ENCODE measurements at regions not wholly inside any gene's neighbourhood (a gene's known extent, or its start where the extent isn't known, plus 50 kb on each side); places are given as distances from the start of the nearest gene placed in this dataset.

- no peak for DNase-seq
Observed at GRCh38 chr7:155138204-155138603, 68.1 kb downstream of the HTR5A start.

GRCh38 chr7:155141562-155141961 lies 71.4 kb downstream of the HTR5A start:
- DNase-seq: no peak

GRCh38 chr7:155143381-155143780 lies 73.3 kb downstream of the HTR5A start:
- no peak for DNase-seq

- no peak for DNase-seq
Observed at GRCh38 chr7:155144371-155144770, 74.2 kb downstream of the HTR5A start.

- DNase-seq: no peak
Observed at GRCh38 chr7:155145477-155146255, 75.5 kb downstream of the HTR5A start.

GRCh38 chr7:155147172-155147571 lies 77.0 kb downstream of the HTR5A start:
- DNase-seq: no peak

GRCh38 chr7:155147624-155148023 lies 77.5 kb downstream of the HTR5A start:
- no peak for DNase-seq

- DNase-seq: no peak
Observed at GRCh38 chr7:155153676-155154075, 83.6 kb downstream of the HTR5A start.

GRCh38 chr7:155154586-155154985 lies 84.5 kb downstream of the HTR5A start:
- no peak for DNase-seq

- no peak for DNase-seq
Observed at GRCh38 chr7:155161690-155162089, 91.6 kb downstream of the HTR5A start.

GRCh38 chr7:155162422-155162821 lies 92.3 kb downstream of the HTR5A start:
- DNase-seq: no peak

- no peak for DNase-seq
Observed at GRCh38 chr7:155163696-155164095, 93.6 kb downstream of the HTR5A start.

- DNase-seq: no peak
Observed at GRCh38 chr7:155164316-155164715, 94.2 kb downstream of the HTR5A start.

- DNase-seq: no peak
Observed at GRCh38 chr7:155166108-155166507, 96.0 kb downstream of the HTR5A start.

GRCh38 chr7:155166673-155167370 lies 96.7 kb downstream of the HTR5A start:
- DNase-seq: no peak

GRCh38 chr7:155167706-155168365 lies 97.7 kb downstream of the HTR5A start:
- DNase-seq: no peak

GRCh38 chr7:155168597-155169480 lies 98.7 kb downstream of the HTR5A start:
- DNase-seq: no peak

GRCh38 chr7:155169498-155170065 lies 99.5 kb downstream of the HTR5A start:
- DNase-seq: no peak

- DNase-seq: no peak
Observed at GRCh38 chr7:155170331-155170730, 100.2 kb downstream of the HTR5A start.

- DNase-seq: no peak
Observed at GRCh38 chr7:155172141-155172540, 102.0 kb downstream of the HTR5A start.

GRCh38 chr7:155173905-155174304 lies 103.8 kb downstream of the HTR5A start:
- DNase-seq: no peak

GRCh38 chr7:155178096-155178495 lies 108.0 kb downstream of the HTR5A start:
- DNase-seq: no peak

GRCh38 chr7:155181768-155182167 lies 111.6 kb downstream of the HTR5A start:
- DNase-seq: no peak
